ENCODE measurements at regions not wholly inside any gene's neighbourhood (a gene's known extent, or its start where the extent isn't known, plus 50 kb on each side); places are given as distances from the start of the nearest gene placed in this dataset.

DNA sequence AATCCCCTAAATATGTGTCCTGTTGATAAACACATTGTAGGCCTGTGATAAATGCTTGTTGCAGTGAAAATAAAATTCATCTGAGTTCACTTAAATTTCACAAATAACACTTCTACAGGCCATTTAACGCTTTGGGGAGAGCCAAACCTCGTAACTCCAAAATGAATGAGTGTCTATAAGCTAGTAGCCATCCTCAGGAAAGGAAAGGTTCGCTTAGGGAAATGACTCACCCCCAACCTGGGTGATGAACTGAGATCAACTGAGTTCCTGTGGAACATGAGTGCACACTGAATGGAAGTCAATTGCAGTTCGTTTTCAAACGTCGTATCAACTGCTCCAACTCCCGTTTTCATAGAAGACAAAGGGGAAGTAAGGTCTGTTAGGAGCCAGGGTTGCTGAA is 527.6 kb upstream of the ID2 start:
- no peak overlapping the region for H3K4me3 Mint-ChIP-seq
- WGBS, 2 experiments (ENCODE audit: insufficient coverage in 1 of 2, insufficient read length in 1 of 2), result 94 to 95% methylated on average over 4 to 7 of the region's 7 CpGs
- H3K36me3 Mint-ChIP-seq (ENCODE audit: low read depth), result no peaks in the 10 kb centered on the region
- Histone ChIP-seq H3K4me1 (ENCODE audit: control insufficient read depth, insufficient read depth, low read length) (no peaks in the 10 kb centered on the region), H3K4me3 (ENCODE audit: low read length) (no peak overlapping the region), H3K9ac (ENCODE audit: extremely low read depth, low read length, poor library complexity, severe bottlenecking) (no peak overlapping the region), H3K27ac (ENCODE audit: low read depth, low read length) (no peak overlapping the region), H3K36me3 (ENCODE audit: control insufficient read depth, insufficient read depth, low read length) (no peaks in the 10 kb centered on the region), H3K9me3 (ENCODE audit: control insufficient read depth, low read length) (peaks cover 4% of the 10 kb centered on the region), H3K27me3 (ENCODE audit: control insufficient read depth, insufficient read depth, low read length, poor library complexity, severe bottlenecking) (no peaks in the 10 kb centered on the region)
- TF ChIP-seq, protein P1, sequence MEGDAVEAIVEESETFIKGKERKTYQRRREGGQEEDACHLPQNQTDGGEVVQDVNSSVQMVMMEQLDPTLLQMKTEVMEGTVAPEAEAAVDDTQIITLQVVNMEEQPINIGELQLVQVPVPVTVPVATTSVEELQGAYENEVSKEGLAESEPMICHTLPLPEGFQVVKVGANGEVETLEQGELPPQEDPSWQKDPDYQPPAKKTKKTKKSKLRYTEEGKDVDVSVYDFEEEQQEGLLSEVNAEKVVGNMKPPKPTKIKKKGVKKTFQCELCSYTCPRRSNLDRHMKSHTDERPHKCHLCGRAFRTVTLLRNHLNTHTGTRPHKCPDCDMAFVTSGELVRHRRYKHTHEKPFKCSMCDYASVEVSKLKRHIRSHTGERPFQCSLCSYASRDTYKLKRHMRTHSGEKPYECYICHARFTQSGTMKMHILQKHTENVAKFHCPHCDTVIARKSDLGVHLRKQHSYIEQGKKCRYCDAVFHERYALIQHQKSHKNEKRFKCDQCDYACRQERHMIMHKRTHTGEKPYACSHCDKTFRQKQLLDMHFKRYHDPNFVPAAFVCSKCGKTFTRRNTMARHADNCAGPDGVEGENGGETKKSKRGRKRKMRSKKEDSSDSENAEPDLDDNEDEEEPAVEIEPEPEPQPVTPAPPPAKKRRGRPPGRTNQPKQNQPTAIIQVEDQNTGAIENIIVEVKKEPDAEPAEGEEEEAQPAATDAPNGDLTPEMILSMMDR (conservative IDR thresholded peaks at IDR 0.05), result no peak
- peaks cover 3% of the 10 kb centered on the region for H3K9me3 Mint-ChIP-seq
- H3K27ac Mint-ChIP-seq, result no peak overlapping the region
- peaks cover 6% of the 10 kb centered on the region for H3K4me1 Mint-ChIP-seq
- DNase-seq, result no peak
- no peaks in the 10 kb centered on the region for H3K27me3 Mint-ChIP-seq (ENCODE audit: insufficient read depth)

DNA sequence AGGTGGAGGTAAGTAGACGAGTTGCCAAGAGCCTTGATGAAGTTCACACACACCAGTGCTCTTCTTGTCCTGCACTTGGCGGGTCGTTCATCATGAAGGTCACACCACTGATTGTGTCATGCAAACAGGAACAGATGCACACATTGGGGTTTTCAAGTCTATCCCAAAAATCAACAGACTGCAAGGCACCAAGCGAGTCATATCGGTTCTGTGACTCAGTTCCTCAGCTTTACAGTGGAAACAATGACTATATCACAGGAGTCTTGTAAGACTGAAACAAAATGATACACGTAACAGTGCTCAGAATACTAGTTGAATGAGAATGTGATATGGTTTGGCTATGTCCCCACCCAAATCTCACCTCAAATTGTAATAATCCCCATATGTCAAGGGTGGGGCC is 526.9 kb upstream of the ID2 start:
- Mint-ChIP-seq H3K9me3 (peaks cover 3% of the 10 kb centered on the region), H3K4me3 (no peak overlapping the region)
- 94 to 98% methylated on average over 4 to 5 of the region's 6 CpGs for WGBS, 2 experiments (ENCODE audit: insufficient coverage in 1 of 2, insufficient read length in 1 of 2)

DNA sequence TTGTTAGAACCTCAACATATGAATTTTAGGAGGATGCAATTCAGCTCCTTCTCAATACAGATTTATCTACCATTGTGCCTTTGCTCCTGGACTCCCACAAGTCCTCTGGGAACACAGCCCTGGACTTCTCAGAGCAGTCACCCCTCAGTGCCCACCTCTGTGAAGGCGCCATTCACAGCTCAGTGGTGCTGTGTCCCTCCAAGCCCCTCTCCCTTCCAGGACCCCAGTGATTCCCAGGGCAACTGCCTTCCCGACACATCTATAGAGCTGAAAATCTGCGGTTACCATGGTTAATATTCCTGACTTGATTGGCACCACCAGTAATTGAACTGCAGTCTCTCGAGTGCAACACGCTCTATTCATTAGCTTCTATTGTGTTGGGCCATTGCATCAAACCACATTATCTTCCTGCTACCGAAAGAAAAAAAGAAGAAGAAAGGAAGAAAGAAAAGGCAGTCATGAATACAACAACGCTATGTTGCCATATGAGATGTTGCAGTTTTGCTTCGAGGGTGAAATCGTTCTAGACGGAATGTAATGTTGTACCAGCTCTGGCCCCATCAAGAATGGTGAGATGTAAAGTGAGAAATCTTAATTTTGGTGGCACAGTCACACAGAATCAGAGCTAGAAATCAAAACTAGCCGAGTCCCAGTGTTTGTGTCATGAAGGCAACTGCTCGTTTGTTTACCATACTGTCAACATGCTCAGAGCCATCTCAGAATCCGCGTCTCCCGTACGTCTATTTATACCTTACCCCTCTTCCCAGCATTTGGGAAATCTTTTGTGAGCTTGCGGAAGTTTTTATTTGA is 524.0 kb upstream of the ID2 start:
- 82 to 96% methylated on average over 11 to 17 of the region's 17 CpGs for WGBS, 2 experiments (ENCODE audit: insufficient coverage in 1 of 2, insufficient read length in 1 of 2)
- Mint-ChIP-seq H3K27ac (no peak overlapping the region), H3K9me3 (peaks cover 3% of the 10 kb centered on the region), H3K27me3 (ENCODE audit: insufficient read depth) (no peaks in the 10 kb centered on the region), H3K4me1 (peaks cover 16% of the 10 kb centered on the region), H3K4me3 (no peak overlapping the region), H3K36me3 (ENCODE audit: low read depth) (no peaks in the 10 kb centered on the region)
- TF ChIP-seq, protein P1 (conservative IDR thresholded peaks at IDR 0.05), result no peak
- no peak overlapping the region for H3K4me3 ChIP-seq (ENCODE audit: low read length)
- DNase-seq, result no peak
- no peak overlapping the region for H3K9ac ChIP-seq (ENCODE audit: extremely low read depth, low read length, poor library complexity, severe bottlenecking)
- H3K36me3 ChIP-seq (ENCODE audit: control insufficient read depth, insufficient read depth, low read length), result no peaks in the 10 kb centered on the region
- peaks cover 4% of the 10 kb centered on the region for H3K9me3 ChIP-seq (ENCODE audit: control insufficient read depth, low read length)
- no peaks in the 10 kb centered on the region for H3K27me3 ChIP-seq (ENCODE audit: control insufficient read depth, insufficient read depth, low read length, poor library complexity, severe bottlenecking)
- peak overlapping the region; percentile 90 for H3K27ac ChIP-seq (ENCODE audit: low read depth, low read length)
- no peaks in the 10 kb centered on the region for H3K4me1 ChIP-seq (ENCODE audit: control insufficient read depth, insufficient read depth, low read length)

More for the DNA sequence above, 526.9 kb upstream of the ID2 start:
- Histone ChIP-seq H3K9ac (ENCODE audit: extremely low read depth, low read length, poor library complexity, severe bottlenecking) (no peak overlapping the region), H3K27ac (ENCODE audit: low read depth, low read length) (no peak overlapping the region), H3K9me3 (ENCODE audit: control insufficient read depth, low read length) (peaks cover 4% of the 10 kb centered on the region), H3K4me1 (ENCODE audit: control insufficient read depth, insufficient read depth, low read length) (no peaks in the 10 kb centered on the region), H3K4me3 (ENCODE audit: low read length) (no peak overlapping the region), H3K36me3 (ENCODE audit: control insufficient read depth, insufficient read depth, low read length) (no peaks in the 10 kb centered on the region), H3K27me3 (ENCODE audit: control insufficient read depth, insufficient read depth, low read length, poor library complexity, severe bottlenecking) (no peaks in the 10 kb centered on the region)
- no peak for DNase-seq
- Mint-ChIP-seq H3K27me3 (ENCODE audit: insufficient read depth) (no peaks in the 10 kb centered on the region), H3K27ac (no peak overlapping the region), H3K4me1 (peaks cover 11% of the 10 kb centered on the region), H3K36me3 (ENCODE audit: low read depth) (no peaks in the 10 kb centered on the region)
- TF ChIP-seq, protein P1 (conservative IDR thresholded peaks at IDR 0.05), result no peak

Measured in endodermal cell (in vitro differentiated cells).